Hepatic stellate cell (primary cell): ENCODE measurements at regions not wholly inside any gene's neighbourhood (a gene's known extent, or its start where the extent isn't known, plus 50 kb on each side); places are given as distances from the start of the nearest gene placed in this dataset.

Experiments
- DNase-seq: peaks from one replicate; pipeline ENCODE4 v3.0.0; 2011; ENCODE audit warnings: low spot score

- no peak for DNase-seq
Observed at GRCh38 chr4:67229148-67229547, 316.2 kb downstream of the CENPC start.

DNA sequence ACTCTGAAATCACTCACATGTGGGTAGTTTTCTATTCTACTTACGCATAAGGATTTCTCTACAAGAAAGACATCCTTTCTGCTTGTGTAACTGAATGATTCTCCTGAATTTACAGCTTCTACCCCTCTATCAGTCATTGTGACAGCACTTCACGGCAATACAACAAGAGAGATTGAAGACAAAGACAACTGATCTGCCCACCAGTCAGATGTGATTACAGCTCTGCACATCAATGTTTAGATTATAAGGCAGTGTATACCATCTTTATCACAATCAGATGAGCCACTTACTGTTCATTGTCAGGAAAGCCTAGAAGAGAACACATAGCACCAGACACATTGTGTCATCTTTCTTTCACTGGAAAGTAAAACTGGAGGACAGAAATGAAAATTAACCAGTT is 324.4 kb downstream of the CENPC start:
- DNase-seq, result no peak

DNA sequence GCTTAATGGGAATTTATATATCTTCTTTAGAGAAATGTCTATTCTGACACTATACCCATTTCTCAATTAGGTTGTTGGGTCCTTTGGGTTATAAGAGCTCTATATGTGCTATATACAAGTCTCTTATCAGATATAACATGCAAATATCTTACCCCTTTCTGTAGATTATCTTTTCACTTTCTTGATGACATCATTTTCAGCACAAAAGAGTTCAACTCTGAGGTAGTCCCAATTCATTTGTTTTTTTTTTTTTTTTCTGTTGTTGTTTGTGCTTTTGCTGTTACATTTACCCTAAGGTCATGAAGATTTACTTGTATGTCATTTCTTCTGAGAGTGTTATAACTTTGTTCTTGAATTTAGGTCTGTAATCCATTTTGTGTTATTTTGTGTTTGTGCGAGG is 326.4 kb downstream of the CENPC start:
- DNase-seq, result no peak

GRCh38 chr4:67207941-67208441 is 337.3 kb downstream of the CENPC start:
- no peak for DNase-seq

GRCh38 chr4:67204441-67204840 is 340.9 kb downstream of the CENPC start:
- DNase-seq, result no peak

GRCh38 chr4:67201334-67201733 is 344.0 kb downstream of the CENPC start:
- no peak for DNase-seq

- DNase-seq, result no peak
Observed at GRCh38 chr4:67198727-67199126, 346.6 kb downstream of the CENPC start.

DNA sequence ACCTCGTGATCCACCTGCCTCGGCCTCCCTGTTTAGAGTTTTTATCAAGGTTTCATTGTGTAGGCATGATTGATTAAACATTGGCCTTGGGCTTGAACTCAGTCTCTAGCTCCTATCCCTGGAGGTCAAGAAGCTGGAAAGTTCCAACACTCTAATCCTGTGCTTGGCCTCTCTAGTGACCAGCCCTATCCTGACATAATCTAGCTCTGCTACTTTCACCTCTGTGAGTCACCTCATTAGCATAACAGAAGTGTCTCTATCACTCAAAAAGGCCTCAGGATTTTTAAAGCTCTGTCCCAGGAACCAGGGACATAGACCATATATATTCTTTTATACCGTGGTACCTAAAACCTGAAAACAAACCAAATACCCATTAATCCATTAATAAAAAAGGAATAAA is 377.5 kb downstream of the CENPC start:
- no peak for DNase-seq

GRCh38 chr4:67162690-67163089 is 382.6 kb downstream of the CENPC start:
- DNase-seq, result no peak

- DNase-seq, result no peak
Observed at GRCh38 chr4:67161311-67161710, 384.0 kb downstream of the CENPC start.

DNA sequence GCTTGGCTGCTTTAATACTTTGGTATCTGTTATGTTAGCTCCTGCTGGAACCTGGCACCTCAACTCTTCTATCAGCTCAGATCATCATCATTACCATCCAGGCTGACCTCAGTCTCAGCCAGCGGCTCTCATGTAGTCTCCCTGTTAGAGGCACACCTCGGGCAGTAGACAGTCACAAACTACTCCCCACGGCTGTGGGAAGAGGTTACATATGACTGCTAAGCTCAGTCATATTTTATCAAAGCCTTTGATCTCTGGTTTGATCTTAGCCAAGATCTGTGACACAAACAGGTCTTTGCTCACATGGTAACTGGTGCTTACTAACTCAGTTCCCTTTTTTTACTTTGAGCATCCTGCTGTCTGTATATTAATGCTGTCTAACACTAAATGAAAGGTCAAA is 384.9 kb downstream of the CENPC start:
- DNase-seq, result no peak

GRCh38 chr4:67158666-67159065 is 386.6 kb downstream of the CENPC start:
- no peak for DNase-seq

GRCh38 chr4:67152976-67153375 is 392.3 kb downstream of the CENPC start:
- DNase-seq, result no peak

DNA sequence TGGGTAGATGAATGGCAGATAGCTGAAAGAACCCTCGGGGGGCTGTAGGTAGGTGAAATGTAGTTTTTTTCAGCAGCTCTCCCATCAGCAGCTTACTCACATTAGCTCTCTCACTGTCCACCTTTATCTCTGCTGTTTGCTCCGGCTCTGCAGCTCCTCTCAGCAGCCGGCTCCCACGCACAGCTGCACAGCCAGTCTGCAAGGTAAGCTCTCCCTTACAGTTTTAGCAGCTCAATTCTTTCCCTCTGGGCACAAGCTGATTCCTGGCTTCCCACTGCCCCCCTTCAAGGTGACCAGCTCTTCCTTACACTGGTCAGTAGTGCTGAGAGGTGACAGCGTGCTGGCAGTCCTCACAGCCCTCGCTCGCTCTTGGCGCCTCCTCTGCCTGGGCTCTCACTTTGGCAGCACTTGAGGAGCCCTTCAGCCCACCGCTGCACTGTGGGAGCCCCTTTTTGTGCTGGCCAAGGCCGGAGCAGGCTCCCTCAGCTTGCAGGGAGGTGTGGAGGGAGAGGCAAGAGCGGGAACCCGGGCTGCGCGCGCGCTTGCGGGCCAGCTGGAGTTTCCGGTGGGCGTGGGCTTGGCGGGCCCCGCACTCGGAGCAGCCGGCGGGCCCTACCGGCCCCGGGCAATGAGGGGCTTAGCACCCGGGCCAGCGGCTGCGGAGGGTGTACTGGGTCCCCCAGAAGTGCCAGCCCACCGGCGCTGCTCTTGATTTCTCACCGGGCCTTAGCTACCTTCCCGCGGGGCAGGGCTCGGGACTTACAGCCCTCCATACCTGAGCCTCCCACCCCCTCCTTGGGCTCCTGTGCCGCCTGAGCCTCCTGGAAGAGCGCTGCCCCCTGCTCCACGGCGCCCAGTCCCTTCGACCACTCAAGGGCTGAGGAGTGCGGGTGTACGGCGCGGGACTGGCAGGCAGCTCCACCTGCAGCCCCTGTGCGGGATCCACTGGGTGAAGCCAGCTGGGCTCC is 393.6 kb downstream of the CENPC start:
- DNase-seq, result no peak

DNA sequence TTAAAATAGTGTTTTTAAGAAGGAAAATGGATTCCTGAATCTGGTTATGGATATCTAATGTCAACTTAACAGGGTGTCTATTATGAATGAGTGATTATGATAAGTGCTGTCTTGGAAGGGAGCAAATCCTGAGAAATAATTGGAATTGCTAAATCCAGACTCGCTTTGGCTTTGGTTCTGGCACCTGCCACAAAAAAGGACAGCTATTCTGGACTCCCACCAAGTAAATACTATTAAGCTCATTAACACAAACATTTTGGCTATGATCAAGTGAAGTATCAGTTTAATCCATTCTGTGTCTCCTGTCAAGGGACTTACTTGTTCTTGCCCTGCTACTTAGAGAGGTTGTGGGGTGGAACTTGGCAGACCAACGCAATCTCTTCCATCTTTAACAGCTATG is 403.7 kb downstream of the CENPC start:
- no peak for DNase-seq

DNA sequence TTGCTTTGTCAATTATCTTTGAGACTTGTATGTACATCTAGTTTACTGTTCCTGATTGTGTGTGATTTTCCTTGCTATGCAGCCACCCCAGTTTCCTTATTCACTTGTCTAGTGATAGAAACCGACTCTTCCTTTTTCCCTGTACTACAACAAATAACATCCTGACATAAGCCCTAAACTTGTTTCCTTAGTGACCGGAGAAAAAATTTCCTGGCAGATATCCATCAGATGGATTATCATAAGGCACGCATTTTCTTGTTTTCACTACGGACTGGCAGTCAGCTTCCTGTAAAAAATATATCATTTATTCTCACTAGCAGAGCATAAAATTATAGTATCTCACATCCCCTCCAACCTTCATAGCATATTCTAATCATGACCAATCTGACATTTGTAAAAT is 410.7 kb downstream of the CENPC start:
- DNase-seq, result no peak

DNA sequence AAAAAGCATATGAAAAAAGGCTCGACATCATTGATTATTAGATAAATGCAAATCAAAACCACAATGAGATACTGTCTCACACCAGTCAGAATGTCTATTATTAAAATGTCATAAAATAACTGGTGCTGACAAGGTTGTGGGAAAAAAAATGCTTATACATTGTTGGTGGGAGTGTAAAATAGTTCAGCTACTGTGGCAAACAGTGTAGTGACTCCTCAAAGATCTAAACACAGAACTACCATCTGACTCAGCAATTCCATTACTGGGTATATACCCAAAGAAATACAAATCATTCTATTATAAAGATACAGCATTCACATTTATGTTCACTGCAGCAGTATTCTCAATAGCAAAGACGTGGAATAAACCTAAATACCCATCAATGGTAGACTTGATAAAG is 412.1 kb downstream of the CENPC start:
- no peak for DNase-seq

- no peak for DNase-seq
Observed at GRCh38 chr4:67131224-67131623, 414.1 kb downstream of the CENPC start.

- DNase-seq, result no peak
Observed at GRCh38 chr4:67130411-67130810, 414.9 kb downstream of the CENPC start.

- no peak for DNase-seq
Observed at GRCh38 chr4:67126570-67126969, 418.7 kb downstream of the CENPC start.

DNA sequence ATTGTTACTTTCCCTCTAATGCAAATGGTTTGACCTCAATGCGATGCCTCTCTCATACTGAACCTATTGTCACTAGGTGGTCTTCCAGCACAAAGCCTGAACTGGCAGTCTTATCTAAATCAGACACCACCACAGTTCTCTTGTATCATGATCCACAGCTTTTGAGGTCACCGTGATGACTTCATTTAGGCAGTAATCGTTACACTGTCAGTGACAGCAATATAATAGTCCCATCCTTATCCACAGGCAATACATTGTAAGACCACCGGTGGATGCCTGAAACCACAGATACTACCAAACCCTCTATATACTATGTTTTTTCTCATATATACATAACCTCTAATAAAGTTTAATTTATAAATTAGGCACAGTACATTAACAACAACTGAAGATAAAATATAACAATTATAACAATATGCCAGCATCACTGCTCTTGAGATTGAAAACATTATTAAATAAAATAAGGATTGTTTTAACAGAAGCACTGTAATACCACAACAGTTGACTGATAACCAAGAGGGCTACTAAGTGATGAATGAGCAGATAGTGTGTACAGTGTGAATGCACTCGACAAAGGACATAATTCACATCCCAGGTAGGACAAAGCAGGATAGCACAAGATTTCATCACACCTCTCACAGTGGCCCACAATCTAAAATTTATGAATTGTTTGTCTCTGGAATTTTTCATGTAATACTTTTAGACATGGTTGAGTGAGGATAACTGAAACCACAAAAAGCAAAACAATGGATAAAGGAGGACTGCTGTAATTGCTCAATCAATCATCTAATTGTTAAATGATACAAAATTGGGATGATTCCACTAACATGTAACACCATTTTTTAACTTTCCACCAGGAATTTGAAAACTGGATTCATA is 419.4 kb downstream of the CENPC start:
- DNase-seq, result no peak

DNA sequence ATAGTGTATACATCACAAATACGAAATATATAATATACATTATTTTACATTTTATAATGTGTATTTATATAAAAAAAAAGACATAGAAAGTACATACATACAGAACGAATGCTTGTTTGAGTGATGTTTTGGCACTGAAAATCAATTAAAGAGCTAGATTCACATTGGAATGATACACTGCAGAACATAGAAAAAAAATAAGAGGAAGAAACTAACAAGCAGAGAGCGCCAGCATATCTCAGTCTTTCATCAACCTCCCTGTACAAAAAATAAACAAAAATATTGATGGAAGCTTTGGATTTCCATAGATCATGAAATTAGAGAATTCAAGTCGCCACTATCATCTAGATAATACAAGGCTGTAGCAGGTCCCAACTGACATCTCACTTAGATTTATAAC is 420.6 kb downstream of the CENPC start:
- no peak for DNase-seq

GRCh38 chr4:67122029-67122428 is 423.3 kb downstream of the CENPC start:
- DNase-seq, result no peak
